HepG2 (cell line): ENCODE measurements at regions not wholly inside any gene's neighbourhood (a gene's known extent, or its start where the extent isn't known, plus 50 kb on each side); places are given as distances from the start of the nearest gene placed in this dataset.

Experiments
- CREB3 ChIP-seq: sonication (generic); formaldehyde crosslinking; IDR thresholded peaks from 2 replicates; pipeline ENCODE4 v1.5.0; 2020; ENCODE audit warnings: missing genetic modification reagents
- ELF3 ChIP-seq: IDR thresholded peaks from 2 replicates; pipeline ENCODE4 v1.6.1; 2016; ENCODE audit warnings: missing genetic modification reagents, missing compliant biosample characterization
- ELK4 ChIP-seq: sonication (generic); formaldehyde crosslinking; IDR thresholded peaks from 2 replicates; pipeline ENCODE4 v1.9.0; 2021; ENCODE audit warnings: missing genetic modification reagents, borderline replicate concordance
- GATAD2A ChIP-seq: IDR thresholded peaks from 2 replicates; pipeline ENCODE4 v1.6.1; 2016
- GLI4 ChIP-seq: sonication (generic); formaldehyde crosslinking; IDR thresholded peaks from 2 replicates; pipeline ENCODE4 v1.5.1; 2020; ENCODE audit warnings: missing genetic modification reagents, mild to moderate bottlenecking, moderate library complexity, borderline replicate concordance
- HMG20A ChIP-seq: IDR thresholded peaks from 2 replicates; pipeline ENCODE4 v1.6.1; 2016; ENCODE audit warnings: borderline replicate concordance
- IRF1 ChIP-seq: sonication (generic); formaldehyde crosslinking; IDR thresholded peaks from 2 replicates; pipeline ENCODE4 v1.4.0; 2020; ENCODE audit warnings: low read depth, mild to moderate bottlenecking, missing genetic modification reagents
- MEIS1 ChIP-seq: sonication (generic); formaldehyde crosslinking; IDR thresholded peaks from 2 replicates; pipeline ENCODE4 v1.9.0; 2021; ENCODE audit warnings: mild to moderate bottlenecking, missing genetic modification reagents, moderate library complexity, borderline replicate concordance
- MTF1 ChIP-seq: sonication (generic); formaldehyde crosslinking; IDR thresholded peaks from 2 replicates; pipeline ENCODE4 v1.5.0; 2020; ENCODE audit warnings: missing genetic modification reagents
- NFKBIZ ChIP-seq: IDR thresholded peaks from 2 replicates; pipeline ENCODE4 v1.6.1; 2018; ENCODE audit warnings: missing genetic modification reagents, missing compliant biosample characterization
- NFYC ChIP-seq: IDR thresholded peaks from 2 replicates; pipeline ENCODE4 v1.6.1; 2016; ENCODE audit warnings: missing genetic modification reagents, missing compliant biosample characterization
- SOX6 ChIP-seq, 2 experiments: fragments of 450-650 bp in 1 of 2; sonication (generic) in 1 of 2; formaldehyde crosslinking in 1 of 2; IDR thresholded peaks; 2 replicates each; pipeline versions ENCODE4 v1.4.0 to v1.6.1; 2017 to 2020; ENCODE audit warnings: antibody characterized with exemption in 1 of 2, mild to moderate bottlenecking in 1 of 2, missing genetic modification reagents in 1 of 2
- SRY ChIP-seq: sonication (generic); formaldehyde crosslinking; IDR thresholded peaks from 2 replicates; pipeline ENCODE4 v1.8.0; 2022; ENCODE audit warnings: mild to moderate bottlenecking, missing genetic modification reagents
- STAT5B ChIP-seq: sonication (generic); formaldehyde crosslinking; IDR thresholded peaks from 2 replicates; pipeline ENCODE4 v1.4.0; 2020; ENCODE audit warnings: missing genetic modification reagents
- TBL1XR1 ChIP-seq: fragments of 150-350 bp; IDR thresholded peaks from 2 replicates; pipeline ENCODE4 v1.6.1; 2014; ENCODE audit warnings: borderline replicate concordance, low read length; ENCODE audit not compliant: partially characterized antibody
- TRAFD1 ChIP-seq: sonication (generic); formaldehyde crosslinking; IDR thresholded peaks from 2 replicates; pipeline ENCODE4 v1.5.1; 2020; ENCODE audit warnings: missing genetic modification reagents, mild to moderate bottlenecking, borderline replicate concordance
- ZNF20 ChIP-seq: sonication (generic); formaldehyde crosslinking; IDR thresholded peaks from 2 replicates; pipeline ENCODE4 v1.4.0; 2020; ENCODE audit warnings: mild to moderate bottlenecking, moderate library complexity, missing genetic modification reagents
- ZNF280D ChIP-seq: sonication (generic); formaldehyde crosslinking; IDR thresholded peaks from 2 replicates; pipeline ENCODE4 v1.5.1; 2020; ENCODE audit warnings: mild to moderate bottlenecking, missing genetic modification reagents
- ZNF362 ChIP-seq: sonication (generic); formaldehyde crosslinking; IDR thresholded peaks from 2 replicates; pipeline ENCODE4 v1.4.0; 2020; ENCODE audit warnings: missing genetic modification reagents, mild to moderate bottlenecking, borderline replicate concordance
- ZNF572 ChIP-seq: sonication (generic); formaldehyde crosslinking; IDR thresholded peaks from 2 replicates; pipeline ENCODE4 v1.5.1; 2020; ENCODE audit warnings: mild to moderate bottlenecking, missing genetic modification reagents
- ZNF740 ChIP-seq: sonication (generic); formaldehyde crosslinking; IDR thresholded peaks from 2 replicates; pipeline ENCODE4 v1.4.0; 2020; ENCODE audit warnings: missing genetic modification reagents

GRCh38 chr3:40843208-40843624 lies 318.5 kb downstream of the ZNF621 start (continued):
- TF ChIP-seq STAT5B (CRISPR knock-in tag) (no peak), SOX6 (IDR thresholded peaks at IDR 0.05) (no peak), SOX6 (CRISPR knock-in tag; IDR thresholded peaks at IDR 0.05) (peak; percentile 95), GLI4 (CRISPR knock-in tag) (no peak), ELK4 (no peak), ZNF280D (CRISPR knock-in tag) (peak; percentile 55; the same call in 1 of the 2 replicates), ZNF362 (CRISPR knock-in tag) (peak; percentile 96), ZNF572 (no peak), TBL1XR1 (no peak), ZNF740 (CRISPR knock-in tag) (peak; percentile 77), ELF3 (CRISPR knock-in tag) (peak; percentile 85), NFYC (CRISPR knock-in tag) (no peak), TRAFD1 (CRISPR knock-in tag) (no peak), GATAD2A (CRISPR knock-in tag) (peak; percentile 94), NFKBIZ (peak; percentile 51; the same call in 1 of the 2 replicates), HMG20A (CRISPR knock-in tag) (peak; percentile 90; the same call in 1 of the 2 replicates), CREB3 (CRISPR knock-in tag) (no peak), IRF1 (no peak), ZNF20 (no peak), MEIS1 (CRISPR knock-in tag) (no peak), MTF1 (no peak; the same call in 1 of the 2 replicates), SRY (CRISPR knock-in tag) (no peak)
